HG03521 (cell line): ENCODE measurements at regions not wholly inside any gene's neighbourhood (a gene's known extent, or its start where the extent isn't known, plus 50 kb on each side); places are given as distances from the start of the nearest gene placed in this dataset.
"Not testable (repeated sequence)": the region's sequence is repeated elsewhere in the genome, so short reads cannot be mapped to it uniquely, and the experiment has no call there.

Experiments
- ATAC-seq: cut with Tn5 transposase; IDR thresholded peaks from one replicate; pipeline ENCODE4 v1.9.1; 2021; ENCODE audit warnings: mild to moderate bottlenecking, moderate library complexity; ENCODE audit not compliant: unreplicated experiment

DNA sequence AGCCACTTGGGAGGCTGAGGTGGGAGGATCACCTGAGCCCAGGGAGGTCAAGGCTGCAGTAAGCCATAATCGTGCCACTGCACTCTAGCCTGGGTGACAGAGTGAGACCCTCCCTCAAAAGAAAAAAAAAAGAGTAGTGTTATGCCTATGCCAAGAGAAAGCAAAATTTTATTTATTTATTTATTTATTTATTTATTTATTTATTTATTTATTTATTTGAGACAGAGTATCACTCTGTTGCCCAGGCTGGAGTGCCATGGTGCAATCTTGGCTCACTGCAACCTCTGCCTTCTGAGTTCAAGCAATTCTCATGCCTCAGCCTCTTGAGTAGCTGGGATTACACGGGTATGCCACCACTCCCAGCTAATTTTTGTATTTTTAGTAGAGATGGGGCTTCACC, 72.6 kb upstream of the RAPGEF2 start:
- not testable (repeated sequence) for ATAC-seq

DNA sequence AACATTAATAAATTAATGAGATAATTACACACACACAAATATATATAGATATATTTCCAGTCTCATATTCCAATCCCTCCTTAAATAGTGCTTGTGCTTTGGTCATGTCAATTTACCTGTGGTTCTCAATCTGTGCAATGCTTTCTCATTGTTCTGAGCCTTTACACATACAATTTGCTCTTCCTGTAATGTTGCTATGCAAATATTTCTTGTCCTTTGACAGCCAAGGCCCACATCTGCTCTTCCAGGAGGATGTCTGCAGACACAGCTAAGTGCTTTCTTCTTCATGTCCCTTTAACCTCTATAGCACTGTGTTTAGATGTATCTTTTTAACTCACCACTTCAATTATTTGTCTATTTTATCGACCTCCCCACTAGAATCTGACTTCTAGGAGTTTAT, 67.3 kb upstream of the RAPGEF2 start:
- ATAC-seq, result no peak

DNA sequence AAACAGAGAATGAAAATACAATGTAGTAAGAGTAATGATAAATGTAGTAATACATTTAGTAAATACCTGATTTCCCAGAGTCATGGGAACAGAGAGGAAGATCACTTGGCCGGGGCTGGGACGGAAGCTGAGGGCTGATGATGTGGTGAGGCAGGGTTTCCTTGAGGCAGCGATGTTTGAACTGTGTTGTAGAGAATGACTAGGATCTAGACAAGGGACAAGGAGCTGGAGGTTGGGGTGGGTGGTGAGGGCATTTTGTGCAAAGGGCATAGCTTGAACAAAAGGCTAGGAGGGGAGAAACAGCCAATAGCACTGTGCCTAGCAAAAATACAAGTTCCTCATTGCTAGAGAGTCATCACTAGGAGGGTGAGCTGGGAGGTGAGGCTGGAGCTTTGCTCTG, 64.3 kb upstream of the RAPGEF2 start:
- no peak for ATAC-seq

DNA sequence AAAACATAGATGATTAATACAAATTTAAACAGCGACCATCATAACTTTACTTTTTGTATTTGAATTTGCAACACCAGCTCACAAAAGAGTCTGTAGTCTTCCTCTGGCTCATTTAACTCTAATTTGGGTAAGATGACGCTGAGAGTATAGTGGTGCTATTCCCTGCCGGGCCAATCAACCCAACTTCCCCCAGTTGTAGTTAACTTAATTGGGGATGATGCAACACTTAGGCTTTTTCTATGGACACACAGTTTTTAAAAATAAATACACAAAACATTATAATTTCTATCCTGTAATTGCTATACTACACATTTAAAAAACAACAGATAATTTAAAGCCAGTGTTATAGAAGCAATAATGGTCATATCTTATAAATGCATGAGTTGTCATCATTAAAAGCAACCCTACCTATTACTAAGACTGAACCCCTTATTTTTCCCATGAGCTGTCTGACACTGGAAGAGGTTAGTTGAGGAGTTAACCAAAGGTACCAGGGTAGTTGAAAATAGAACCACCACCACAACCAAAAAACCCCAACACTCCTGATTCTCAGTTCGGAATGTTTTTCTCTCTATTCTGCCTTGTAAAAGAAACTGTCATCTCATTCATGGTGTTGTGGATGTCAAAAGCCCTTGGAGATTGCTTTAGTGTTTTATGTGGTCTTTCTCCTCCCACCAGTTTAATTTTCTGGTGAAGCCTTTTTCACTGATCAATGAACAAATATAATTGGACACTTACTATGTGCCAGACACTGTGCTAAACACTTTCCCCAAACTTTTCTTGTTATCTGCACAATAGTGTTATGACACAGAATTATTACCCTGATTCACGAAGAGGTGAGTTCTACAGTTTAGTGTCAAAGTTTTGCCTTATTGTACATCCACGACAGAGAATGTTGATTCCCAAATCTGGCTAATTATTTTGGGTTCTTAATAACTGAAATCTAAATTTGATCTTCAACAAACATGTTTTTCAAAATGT, 61.5 kb upstream of the RAPGEF2 start:
- no peak for ATAC-seq

DNA sequence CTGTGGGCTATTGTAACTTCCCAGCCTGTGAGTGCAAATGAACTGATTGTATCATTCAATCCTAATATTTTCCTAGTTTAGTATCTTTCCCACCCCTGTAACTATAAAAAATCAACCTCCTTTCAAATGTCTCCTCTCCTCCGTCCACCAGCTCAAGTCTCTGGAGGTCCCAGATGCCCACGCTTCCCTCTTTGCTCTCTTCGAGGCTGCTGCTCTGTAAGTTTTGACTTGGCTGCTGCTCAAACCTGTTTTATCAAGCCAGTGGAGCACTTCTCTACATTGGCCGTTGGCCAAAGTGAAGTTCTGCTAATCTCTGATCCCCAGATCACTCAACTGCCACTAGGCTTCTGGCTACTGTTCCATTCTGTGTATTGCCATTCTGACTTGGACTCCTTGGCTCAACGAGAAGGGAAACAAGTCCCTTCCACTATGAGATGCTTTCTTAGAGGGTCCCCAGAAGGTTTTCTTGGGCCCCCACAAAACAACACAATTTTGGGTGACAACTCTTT, 60.7 kb upstream of the RAPGEF2 start:
- no peak for ATAC-seq

DNA sequence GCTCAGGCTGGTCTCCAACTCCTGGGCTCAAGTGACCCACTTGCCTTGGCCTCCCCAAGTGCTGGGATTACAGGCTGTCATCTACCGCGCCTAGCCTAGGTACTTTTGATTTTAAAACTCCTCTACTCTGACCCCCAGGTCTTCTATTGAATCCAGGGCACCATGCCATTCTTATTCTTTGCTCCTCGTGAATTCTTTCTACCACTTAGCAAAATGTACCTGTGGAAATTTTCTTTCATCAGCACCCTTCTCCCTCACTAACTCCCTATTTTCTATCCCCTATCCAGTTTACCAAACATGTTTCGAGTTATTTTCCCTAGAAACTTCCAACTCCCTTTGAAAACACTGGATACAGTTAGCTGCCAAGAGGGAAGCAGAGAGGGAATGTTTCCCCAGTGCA, 60.0 kb upstream of the RAPGEF2 start:
- ATAC-seq, result no peak

DNA sequence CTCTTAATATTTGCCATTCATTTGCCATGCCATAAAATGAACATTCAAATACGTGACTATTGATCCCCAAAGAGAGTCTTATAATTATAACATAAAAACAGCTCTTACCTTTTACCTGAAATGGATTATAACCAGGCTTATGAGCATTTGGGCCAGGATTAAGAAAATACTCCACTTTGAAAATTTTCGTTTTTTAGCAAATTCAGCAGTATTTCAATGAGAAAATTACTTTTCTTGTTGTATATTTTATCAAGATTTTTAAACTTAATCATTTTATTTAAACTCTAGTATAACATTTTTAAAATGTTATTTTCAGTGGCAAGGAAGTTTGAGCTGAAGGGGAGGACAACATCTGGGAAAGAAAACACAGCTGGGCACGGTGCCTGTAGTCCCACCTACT, 59.0 kb upstream of the RAPGEF2 start:
- ATAC-seq, result no peak

DNA sequence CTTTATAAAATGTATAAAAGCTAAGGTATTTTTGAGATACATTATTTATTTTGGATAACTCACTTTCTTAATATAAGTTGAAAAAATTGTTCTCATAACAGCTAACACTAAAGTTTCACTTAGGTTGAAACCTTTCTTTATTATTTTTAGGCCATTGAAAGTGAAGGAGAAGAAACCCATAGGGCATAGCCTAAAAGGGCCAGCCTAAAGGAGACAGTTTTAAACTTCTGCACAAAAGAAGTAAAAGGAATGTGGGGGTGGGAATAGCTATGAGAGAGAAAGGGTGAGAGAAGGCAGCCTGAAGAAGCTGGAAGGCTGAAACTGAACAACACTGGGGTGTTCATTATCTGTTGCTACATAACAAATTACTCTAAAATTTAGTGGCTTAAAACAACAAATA, 57.6 kb upstream of the RAPGEF2 start:
- no peak for ATAC-seq

DNA sequence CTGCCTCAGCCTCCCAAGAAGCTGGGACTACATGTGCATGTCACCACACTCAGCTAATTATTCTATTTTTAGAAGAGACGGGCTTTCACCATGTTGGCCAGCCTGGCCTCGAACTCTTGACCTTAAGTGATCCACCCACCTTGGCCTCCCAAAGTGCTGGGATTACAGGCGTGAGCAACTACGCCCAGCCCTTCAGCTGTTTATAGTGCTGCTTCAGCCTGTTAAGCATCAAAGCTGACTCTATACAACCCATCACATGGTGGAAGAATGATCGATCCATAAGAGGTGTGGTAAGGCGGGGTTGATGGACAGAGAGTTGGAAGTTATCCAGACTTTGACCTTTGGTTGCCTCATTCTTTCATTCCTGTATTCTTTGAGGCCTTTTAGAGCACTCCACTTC, 56.2 kb upstream of the RAPGEF2 start:
- ATAC-seq, result no peak

DNA sequence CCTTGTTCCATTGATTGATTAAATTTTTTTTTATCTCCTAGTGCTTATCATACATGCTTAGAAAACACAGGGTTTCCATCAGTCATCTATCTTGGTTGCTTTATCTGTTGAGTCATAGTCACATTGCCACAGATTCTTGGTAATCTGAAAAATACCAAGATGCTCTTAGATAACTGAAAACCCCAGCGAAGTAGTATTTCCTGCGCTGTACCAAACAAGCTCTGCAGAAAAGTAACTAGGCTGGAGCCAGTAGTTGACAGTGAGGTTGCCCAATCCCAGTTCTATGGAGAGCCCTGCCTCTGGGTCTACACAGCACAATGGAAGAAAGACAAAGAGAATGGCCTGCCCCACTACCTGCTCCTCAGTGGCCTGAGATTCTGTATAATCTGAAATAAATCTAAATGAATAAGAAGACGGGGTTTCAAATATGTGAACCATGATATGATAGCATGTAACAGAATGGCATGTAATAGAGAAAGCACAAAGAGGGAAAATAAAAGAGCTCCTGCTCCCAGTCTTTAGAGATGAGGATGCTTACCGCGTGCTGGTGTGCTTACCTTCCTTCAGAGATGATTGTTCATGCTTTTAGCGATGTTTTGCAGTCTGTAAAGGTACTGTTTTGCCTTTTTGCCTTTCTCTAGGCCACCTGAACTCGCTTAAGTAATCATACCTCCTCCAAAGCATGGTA, 55.3 kb upstream of the RAPGEF2 start:
- ATAC-seq, result no peak

DNA sequence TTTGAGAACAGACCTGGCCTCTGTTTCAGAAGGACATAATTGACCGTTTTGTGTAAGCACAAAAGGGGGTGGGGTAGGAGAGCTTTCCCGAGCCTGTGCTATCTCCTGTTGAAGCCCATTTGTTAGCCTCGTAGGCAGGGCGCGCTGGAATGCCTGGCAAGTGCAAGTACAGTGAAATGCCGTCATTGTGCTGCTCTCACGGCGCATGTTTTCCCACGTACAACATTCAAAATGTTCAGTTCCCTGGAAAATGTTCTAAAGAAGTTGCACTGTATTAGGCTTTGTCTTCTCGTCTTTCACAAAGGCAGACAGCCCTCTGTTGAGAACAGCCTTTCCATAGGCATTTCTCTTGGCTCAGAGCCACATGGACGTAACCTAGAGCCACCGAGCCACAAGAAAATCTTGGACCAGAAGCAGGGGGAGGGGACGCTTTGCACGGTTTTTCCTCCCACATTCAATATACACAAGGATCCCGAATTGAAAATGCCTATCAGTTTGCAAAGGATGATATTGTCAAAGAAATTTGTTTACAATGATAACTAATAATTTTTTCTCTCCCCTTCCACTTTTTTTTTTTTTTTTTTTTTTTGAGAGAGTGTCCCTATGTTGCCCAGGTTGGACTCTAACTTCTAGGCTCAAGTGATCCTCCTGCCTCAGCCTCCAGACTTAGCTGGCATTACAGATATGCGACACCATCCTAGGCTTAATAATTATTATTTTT, 54.6 kb upstream of the RAPGEF2 start:
- no peak for ATAC-seq

DNA sequence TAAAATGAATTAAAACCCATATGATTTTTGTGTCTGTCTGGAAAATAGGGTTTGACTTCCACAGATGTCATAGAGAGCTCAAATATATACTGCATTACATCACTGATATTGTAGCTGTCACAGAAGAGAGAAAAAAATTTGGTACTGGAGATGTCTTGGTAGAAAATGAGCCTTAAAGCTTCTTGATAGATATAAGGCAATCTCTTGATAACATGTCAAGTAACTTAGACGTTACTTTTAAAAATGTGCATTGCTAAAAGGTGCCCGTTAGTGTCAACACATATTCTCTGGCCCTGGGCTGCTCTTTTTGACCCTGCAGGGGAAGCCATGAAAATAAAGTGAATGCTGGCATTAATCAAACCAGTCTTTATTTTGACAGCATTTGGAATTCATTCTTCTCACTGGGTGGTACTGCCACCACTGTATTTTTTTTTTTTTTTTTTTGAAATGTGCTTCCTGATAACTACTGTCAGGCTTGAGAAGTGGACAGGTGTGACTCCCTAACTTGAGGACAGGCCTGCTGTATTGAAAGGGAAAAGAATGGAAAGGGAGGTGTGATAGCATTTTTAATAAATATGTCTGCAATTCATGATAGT, 53.0 kb upstream of the RAPGEF2 start:
- ATAC-seq, result no peak

DNA sequence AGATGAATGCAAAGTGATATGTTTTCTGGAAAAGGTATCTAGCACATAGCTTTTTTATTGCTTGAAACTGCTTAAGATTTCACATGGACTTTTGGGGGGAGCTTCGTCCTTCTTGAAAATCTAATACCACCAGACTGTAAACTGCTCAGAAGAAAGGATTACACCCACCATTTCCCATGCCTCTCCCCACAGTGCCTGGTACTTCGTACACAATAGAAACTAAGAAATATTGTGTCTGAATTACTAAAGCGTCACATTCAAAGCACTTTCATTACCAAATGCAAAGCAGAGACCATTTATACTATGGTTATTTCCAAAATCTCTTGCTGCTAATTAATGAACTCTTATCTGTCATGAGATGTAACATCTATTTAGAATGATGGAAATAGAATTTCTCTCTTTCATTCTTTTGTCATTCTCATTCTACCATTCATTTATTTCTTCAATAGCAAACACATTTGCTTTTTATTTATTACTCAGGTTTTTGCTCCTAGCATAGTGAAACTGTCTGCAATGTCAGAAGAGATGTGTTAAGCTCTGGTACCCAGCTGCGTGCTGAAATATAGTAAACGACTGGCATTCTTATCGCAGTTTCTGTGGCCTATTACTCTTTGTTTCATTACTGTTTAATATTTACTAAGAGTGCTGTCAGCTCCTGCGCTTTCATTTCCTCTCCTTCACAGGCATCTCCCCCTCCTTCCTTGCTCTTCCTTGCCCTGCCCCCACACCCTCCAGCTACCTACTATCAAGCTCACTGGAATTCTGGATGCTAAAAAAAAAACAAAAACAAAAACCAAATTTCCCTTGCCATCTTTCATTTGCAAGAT, 51.4 kb upstream of the RAPGEF2 start:
- peak; percentile 86 for ATAC-seq

DNA sequence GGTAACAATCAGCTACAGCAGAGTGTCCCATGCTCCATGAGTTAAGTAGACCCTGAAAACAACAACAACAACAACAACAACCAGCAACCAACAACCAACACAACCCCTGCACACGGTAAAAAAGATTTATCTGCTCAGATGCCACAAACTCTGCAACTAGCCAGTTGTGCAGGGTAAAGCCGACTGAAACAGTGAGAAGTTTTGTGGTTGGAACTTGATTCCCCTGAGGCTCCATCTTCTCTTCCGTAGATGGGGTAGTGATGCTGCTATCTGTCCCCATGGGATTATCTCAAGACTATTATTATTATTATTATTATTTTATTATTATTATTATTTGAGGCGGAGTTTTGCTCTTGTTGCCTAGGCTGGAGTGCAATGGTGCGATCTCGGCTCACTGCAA, 50.6 kb upstream of the RAPGEF2 start:
- ATAC-seq, result peak; percentile 54
